ENCODE measurements at regions not wholly inside any gene's neighbourhood (a gene's known extent, or its start where the extent isn't known, plus 50 kb on each side); places are given as distances from the start of the nearest gene placed in this dataset.
A peak's percentile ranks its signal among the peaks of the same experiment; 100 is the strongest.

DNA sequence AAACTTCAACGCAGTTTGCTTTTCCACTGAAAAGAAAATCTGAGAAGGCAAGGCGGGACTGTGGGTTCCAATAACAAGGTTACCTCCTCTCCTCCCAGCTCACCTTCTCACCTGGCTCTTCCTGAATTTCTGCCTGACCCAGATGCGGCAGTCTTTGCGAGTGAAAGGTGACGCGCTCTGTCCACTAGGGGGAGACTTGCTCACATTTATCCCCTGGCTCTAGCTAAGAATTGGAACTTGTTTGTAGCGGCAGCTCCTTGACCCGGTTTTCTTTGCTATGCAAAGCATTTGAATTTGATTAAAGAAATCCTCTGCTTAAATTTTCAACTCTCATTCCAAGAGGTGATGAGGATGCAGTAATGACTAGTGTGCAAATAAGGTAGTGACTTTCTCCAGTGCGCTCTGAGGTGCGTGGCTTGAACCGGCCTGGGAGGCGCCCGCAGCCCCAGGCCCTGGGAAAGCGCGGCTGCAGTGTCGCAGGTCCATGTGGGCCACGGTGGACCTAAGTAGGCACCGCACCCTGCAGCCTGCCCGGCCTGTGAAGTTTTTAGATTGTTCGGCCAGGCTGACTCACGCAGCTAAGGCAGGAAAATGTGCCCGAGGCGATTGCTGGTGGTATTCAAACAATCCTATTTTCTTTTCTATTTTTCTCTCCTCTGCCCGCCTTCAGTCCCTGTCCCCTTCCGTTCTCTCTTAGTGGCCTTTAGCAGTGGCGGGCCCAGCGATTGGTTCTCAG is 336.9 kb upstream of the NPSR1 start:
- TF ChIP-seq, protein P1, sequence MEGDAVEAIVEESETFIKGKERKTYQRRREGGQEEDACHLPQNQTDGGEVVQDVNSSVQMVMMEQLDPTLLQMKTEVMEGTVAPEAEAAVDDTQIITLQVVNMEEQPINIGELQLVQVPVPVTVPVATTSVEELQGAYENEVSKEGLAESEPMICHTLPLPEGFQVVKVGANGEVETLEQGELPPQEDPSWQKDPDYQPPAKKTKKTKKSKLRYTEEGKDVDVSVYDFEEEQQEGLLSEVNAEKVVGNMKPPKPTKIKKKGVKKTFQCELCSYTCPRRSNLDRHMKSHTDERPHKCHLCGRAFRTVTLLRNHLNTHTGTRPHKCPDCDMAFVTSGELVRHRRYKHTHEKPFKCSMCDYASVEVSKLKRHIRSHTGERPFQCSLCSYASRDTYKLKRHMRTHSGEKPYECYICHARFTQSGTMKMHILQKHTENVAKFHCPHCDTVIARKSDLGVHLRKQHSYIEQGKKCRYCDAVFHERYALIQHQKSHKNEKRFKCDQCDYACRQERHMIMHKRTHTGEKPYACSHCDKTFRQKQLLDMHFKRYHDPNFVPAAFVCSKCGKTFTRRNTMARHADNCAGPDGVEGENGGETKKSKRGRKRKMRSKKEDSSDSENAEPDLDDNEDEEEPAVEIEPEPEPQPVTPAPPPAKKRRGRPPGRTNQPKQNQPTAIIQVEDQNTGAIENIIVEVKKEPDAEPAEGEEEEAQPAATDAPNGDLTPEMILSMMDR (conservative IDR thresholded peaks at IDR 0.05; ENCODE audit: low read length) = peak; percentile 92
- no peak for TF ChIP-seq EZH2phosphoT487 (IDR thresholded peaks at IDR 0.05; ENCODE audit: borderline replicate concordance)

All from Loucy (cell line).